GM23338 (cell line): ENCODE measurements at regions not wholly inside any gene's neighbourhood (a gene's known extent, or its start where the extent isn't known, plus 50 kb on each side); places are given as distances from the start of the nearest gene placed in this dataset.

Experiments used
- ATAC-seq: fragments of 200-7000 bp; cut with Tn5 transposase; 3 replicates; pipeline ENCODE4 v1.9.1; 2020
- DNase-seq: peaks from one replicate; pipeline ENCODE4 v3.0.0-alpha.2; 2015; ENCODE audit warnings: low spot score
- H2AFZ ChIP-seq: fragments of 200-600 bp; sonication (generic); 2 replicates; pipeline ENCODE4 v1.8.0; 2016; ENCODE audit warnings: antibody characterized with exemption, mild to moderate bottlenecking, moderate library complexity
- H3F3A ChIP-seq: fragments of 200-600 bp; sonication (generic); replicated peaks from 2 replicates; pipeline ENCODE4 v1.8.0; 2017; ENCODE audit warnings: antibody characterized with exemption, mixed run types, low read depth
- H3K27ac ChIP-seq: fragments of 200-600 bp; sonication (generic); 2 replicates; pipeline ENCODE4 v1.6.1; 2016; ENCODE audit warnings: low read depth
- H3K27me3 ChIP-seq: fragments of 200-600 bp; sonication (generic); 2 replicates; pipeline ENCODE4 v1.8.0; 2016; ENCODE audit warnings: mild to moderate bottlenecking, mixed run types, moderate library complexity; ENCODE audit not compliant: insufficient read depth
- H3K36me3 ChIP-seq: fragments of 200-600 bp; sonication (generic); 2 replicates; pipeline ENCODE4 v1.8.0; 2016; ENCODE audit warnings: mild to moderate bottlenecking; ENCODE audit not compliant: insufficient read depth
- H3K4me1 ChIP-seq: fragments of 200-600 bp; sonication (generic); 2 replicates; pipeline ENCODE4 v1.8.0; 2016; ENCODE audit warnings: mild to moderate bottlenecking, moderate library complexity; ENCODE audit not compliant: insufficient read depth
- H3K4me2 ChIP-seq: fragments of 200-600 bp; sonication (generic); 2 replicates; pipeline ENCODE4 v1.7.1; 2017; ENCODE audit warnings: mixed run types
- H3K4me3 ChIP-seq: fragments of 200-600 bp; sonication (generic); 2 replicates; pipeline ENCODE4 v1.6.1; 2016; ENCODE audit warnings: mixed run types
- H3K79me2 ChIP-seq: fragments of 200-600 bp; sonication (generic); replicated peaks from 2 replicates; pipeline ENCODE4 v1.8.0; 2017; ENCODE audit warnings: mild to moderate bottlenecking; ENCODE audit not compliant: insufficient read depth
- H3K9me2 ChIP-seq: fragments of 200-600 bp; sonication (generic); 2 replicates; pipeline ENCODE4 v1.8.0; 2017; ENCODE audit not compliant: insufficient read depth
- H4K20me1 ChIP-seq: fragments of 200-600 bp; sonication (generic); replicated peaks from 2 replicates; pipeline ENCODE4 v1.8.0; 2017; ENCODE audit warnings: mild to moderate bottlenecking; ENCODE audit not compliant: insufficient read depth
- H3K27ac Mint-ChIP-seq: 2 replicates; pipeline ENCODE4 v1.8.0; 2020; ENCODE audit warnings: inconsistent platforms, mild to moderate bottlenecking, moderate library complexity, mixed read lengths
- H3K27me3 Mint-ChIP-seq: 3 replicates; pipeline ENCODE4 v1.8.0; 2022; ENCODE audit warnings: low read depth, mild to moderate bottlenecking, moderate library complexity, mixed read lengths, inconsistent platforms; ENCODE audit not compliant: insufficient read depth, poor library complexity
- H3K36me3 Mint-ChIP-seq: 3 replicates; pipeline ENCODE4 v1.8.0; 2021; ENCODE audit warnings: low read depth, mild to moderate bottlenecking, inconsistent platforms, moderate library complexity, mixed read lengths
- H3K4me1 Mint-ChIP-seq: 3 replicates; pipeline ENCODE4 v1.8.0; 2020; ENCODE audit warnings: mild to moderate bottlenecking, inconsistent platforms, mixed read lengths
- H3K4me3 Mint-ChIP-seq: 3 replicates; pipeline ENCODE4 v1.8.0; 2021; ENCODE audit warnings: moderate library complexity, mild to moderate bottlenecking, inconsistent platforms, mixed read lengths
- H3K9me3 Mint-ChIP-seq: 3 replicates; pipeline ENCODE4 v1.8.0; 2020; ENCODE audit warnings: moderate library complexity, mild to moderate bottlenecking, inconsistent platforms, mixed read lengths
- CREB1 ChIP-seq: fragments of 250-450 bp; sonication (Bioruptor Pico); IDR thresholded peaks from 2 replicates; pipeline ENCODE4 v1.5.0; 2020; ENCODE audit warnings: low read depth, mild to moderate bottlenecking, moderate library complexity
- CTCF ChIP-seq, 2 experiments: fragments of 200-600 bp in 1 of 2; sonication (generic) in 1 of 2; conservative IDR thresholded peaks; 2 replicates each; pipeline versions ENCODE4 v1.5.1 to v1.6.1; 2016 to 2017; ENCODE audit warnings: antibody characterized with exemption in 2 of 2, low read depth in 2 of 2, mild to moderate bottlenecking in 2 of 2, moderate library complexity in 1 of 2
- EZH2phosphoT487 ChIP-seq: fragments of 200-600 bp; sonication (generic); IDR thresholded peaks from one replicate; pipeline ENCODE4 v1.8.1; 2018; ENCODE audit warnings: antibody characterized with exemption; ENCODE audit not compliant: unreplicated experiment
- POLR2AphosphoS5 ChIP-seq: IDR thresholded peaks from 2 replicates; pipeline ENCODE4 v1.6.1; 2016; ENCODE audit warnings: antibody characterized with exemption, low read depth
- STAT1 ChIP-seq: IDR thresholded peaks from one replicate; pipeline ENCODE4 v1.6.1; 2016; ENCODE audit warnings: antibody characterized with exemption; ENCODE audit not compliant: unreplicated experiment
- ZNF114 ChIP-seq: fragments of 250-450 bp; sonication (Bioruptor Pico); IDR thresholded peaks from 2 replicates; pipeline ENCODE4 v1.5.0; 2020; ENCODE audit warnings: mild to moderate bottlenecking, moderate library complexity
- TF ChIP-seq, protein P1 (sequence below): fragments of 250-450 bp; sonication (Bioruptor Pico); IDR thresholded peaks from 2 replicates; pipeline ENCODE4 v1.5.0; 2020; ENCODE audit warnings: mild to moderate bottlenecking, moderate library complexity
- TF ChIP-seq, protein P2 (sequence below): IDR thresholded peaks from 2 replicates; pipeline ENCODE4 v1.6.1; 2016; ENCODE audit warnings: antibody characterized with exemption
- TF ChIP-seq, protein P3 (sequence below): IDR thresholded peaks from one replicate; pipeline ENCODE4 v1.6.1; 2018; ENCODE audit warnings: antibody characterized with exemption; ENCODE audit not compliant: unreplicated experiment

GRCh38 chr2:241951920-241952319, 82.4 kb downstream of the RTP5 start:
- TF ChIP-seq EZH2phosphoT487 (no peak), POLR2AphosphoS5 (no peak), CREB1 (CRISPR knock-in tag) (no peak), CTCF (conservative IDR thresholded peaks at IDR 0.05; ENCODE audit: low read depth in 2 of 2) (no peak), ZNF114 (CRISPR knock-in tag) (no peak), STAT1 (no peak)
- TF ChIP-seq, protein P1, sequence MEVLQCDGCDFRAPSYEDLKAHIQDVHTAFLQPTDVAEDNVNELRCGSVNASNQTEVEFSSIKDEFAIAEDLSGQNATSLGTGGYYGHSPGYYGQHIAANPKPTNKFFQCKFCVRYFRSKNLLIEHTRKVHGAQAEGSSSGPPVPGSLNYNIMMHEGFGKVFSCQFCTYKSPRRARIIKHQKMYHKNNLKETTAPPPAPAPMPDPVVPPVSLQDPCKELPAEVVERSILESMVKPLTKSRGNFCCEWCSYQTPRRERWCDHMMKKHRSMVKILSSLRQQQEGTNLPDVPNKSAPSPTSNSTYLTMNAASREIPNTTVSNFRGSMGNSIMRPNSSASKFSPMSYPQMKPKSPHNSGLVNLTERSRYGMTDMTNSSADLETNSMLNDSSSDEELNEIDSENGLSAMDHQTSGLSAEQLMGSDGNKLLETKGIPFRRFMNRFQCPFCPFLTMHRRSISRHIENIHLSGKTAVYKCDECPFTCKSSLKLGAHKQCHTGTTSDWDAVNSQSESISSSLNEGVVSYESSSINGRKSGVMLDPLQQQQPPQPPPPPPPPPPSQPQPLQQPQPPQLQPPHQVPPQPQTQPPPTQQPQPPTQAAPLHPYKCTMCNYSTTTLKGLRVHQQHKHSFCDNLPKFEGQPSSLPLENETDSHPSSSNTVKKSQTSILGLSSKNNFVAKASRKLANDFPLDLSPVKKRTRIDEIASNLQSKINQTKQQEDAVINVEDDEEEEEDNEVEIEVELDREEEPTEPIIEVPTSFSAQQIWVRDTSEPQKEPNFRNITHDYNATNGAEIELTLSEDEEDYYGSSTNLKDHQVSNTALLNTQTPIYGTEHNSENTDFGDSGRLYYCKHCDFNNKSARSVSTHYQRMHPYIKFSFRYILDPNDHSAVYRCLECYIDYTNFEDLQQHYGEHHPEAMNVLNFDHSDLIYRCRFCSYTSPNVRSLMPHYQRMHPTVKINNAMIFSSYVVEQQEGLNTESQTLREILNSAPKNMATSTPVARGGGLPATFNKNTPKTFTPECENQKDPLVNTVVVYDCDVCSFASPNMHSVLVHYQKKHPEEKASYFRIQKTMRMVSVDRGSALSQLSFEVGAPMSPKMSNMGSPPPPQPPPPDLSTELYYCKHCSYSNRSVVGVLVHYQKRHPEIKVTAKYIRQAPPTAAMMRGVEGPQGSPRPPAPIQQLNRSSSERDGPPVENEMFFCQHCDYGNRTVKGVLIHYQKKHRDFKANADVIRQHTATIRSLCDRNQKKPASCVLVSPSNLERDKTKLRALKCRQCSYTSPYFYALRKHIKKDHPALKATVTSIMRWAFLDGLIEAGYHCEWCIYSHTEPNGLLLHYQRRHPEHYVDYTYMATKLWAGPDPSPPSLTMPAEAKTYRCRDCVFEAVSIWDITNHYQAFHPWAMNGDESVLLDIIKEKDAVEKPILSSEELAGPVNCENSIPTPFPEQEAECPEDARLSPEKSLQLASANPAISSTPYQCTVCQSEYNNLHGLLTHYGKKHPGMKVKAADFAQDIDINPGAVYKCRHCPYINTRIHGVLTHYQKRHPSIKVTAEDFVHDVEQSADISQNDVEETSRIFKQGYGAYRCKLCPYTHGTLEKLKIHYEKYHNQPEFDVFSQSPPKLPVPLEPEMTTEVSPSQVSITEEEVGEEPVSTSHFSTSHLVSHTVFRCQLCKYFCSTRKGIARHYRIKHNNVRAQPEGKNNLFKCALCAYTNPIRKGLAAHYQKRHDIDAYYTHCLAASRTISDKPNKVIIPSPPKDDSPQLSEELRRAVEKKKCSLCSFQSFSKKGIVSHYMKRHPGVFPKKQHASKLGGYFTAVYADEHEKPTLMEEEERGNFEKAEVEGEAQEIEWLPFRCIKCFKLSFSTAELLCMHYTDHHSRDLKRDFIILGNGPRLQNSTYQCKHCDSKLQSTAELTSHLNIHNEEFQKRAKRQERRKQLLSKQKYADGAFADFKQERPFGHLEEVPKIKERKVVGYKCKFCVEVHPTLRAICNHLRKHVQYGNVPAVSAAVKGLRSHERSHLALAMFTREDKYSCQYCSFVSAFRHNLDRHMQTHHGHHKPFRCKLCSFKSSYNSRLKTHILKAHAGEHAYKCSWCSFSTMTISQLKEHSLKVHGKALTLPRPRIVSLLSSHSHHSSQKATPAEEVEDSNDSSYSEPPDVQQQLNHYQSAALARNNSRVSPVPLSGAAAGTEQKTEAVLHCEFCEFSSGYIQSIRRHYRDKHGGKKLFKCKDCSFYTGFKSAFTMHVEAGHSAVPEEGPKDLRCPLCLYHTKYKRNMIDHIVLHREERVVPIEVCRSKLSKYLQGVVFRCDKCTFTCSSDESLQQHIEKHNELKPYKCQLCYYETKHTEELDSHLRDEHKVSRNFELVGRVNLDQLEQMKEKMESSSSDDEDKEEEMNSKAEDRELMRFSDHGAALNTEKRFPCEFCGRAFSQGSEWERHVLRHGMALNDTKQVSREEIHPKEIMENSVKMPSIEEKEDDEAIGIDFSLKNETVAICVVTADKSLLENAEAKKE: no peak
- TF ChIP-seq, protein P2, sequence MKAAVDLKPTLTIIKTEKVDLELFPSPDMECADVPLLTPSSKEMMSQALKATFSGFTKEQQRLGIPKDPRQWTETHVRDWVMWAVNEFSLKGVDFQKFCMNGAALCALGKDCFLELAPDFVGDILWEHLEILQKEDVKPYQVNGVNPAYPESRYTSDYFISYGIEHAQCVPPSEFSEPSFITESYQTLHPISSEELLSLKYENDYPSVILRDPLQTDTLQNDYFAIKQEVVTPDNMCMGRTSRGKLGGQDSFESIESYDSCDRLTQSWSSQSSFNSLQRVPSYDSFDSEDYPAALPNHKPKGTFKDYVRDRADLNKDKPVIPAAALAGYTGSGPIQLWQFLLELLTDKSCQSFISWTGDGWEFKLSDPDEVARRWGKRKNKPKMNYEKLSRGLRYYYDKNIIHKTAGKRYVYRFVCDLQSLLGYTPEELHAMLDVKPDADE: no peak
- TF ChIP-seq, protein P3, sequence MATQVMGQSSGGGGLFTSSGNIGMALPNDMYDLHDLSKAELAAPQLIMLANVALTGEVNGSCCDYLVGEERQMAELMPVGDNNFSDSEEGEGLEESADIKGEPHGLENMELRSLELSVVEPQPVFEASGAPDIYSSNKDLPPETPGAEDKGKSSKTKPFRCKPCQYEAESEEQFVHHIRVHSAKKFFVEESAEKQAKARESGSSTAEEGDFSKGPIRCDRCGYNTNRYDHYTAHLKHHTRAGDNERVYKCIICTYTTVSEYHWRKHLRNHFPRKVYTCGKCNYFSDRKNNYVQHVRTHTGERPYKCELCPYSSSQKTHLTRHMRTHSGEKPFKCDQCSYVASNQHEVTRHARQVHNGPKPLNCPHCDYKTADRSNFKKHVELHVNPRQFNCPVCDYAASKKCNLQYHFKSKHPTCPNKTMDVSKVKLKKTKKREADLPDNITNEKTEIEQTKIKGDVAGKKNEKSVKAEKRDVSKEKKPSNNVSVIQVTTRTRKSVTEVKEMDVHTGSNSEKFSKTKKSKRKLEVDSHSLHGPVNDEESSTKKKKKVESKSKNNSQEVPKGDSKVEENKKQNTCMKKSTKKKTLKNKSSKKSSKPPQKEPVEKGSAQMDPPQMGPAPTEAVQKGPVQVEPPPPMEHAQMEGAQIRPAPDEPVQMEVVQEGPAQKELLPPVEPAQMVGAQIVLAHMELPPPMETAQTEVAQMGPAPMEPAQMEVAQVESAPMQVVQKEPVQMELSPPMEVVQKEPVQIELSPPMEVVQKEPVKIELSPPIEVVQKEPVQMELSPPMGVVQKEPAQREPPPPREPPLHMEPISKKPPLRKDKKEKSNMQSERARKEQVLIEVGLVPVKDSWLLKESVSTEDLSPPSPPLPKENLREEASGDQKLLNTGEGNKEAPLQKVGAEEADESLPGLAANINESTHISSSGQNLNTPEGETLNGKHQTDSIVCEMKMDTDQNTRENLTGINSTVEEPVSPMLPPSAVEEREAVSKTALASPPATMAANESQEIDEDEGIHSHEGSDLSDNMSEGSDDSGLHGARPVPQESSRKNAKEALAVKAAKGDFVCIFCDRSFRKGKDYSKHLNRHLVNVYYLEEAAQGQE: no peak
- no peaks in the 10 kb centered on the region for H3K79me2 ChIP-seq
- peaks cover 16% of the 10 kb centered on the region for H3K27me3 Mint-ChIP-seq
- DNase-seq (no peak), ATAC-seq (no peak)
- no peaks in the 10 kb centered on the region for H3K36me3 ChIP-seq
- peaks cover 10% of the 10 kb centered on the region; the same call in 1 of the 2 replicates for H3K27me3 ChIP-seq
- no peaks in the 10 kb centered on the region; the same call in 1 of the 2 replicates for H4K20me1 ChIP-seq
- no peaks in the 10 kb centered on the region for H3K36me3 Mint-ChIP-seq
- no peak overlapping the region for H3K4me2 ChIP-seq
- no peaks in the 10 kb centered on the region; the same call in 2 of the 3 replicates for H3K9me3 Mint-ChIP-seq
- H3K4me3 Mint-ChIP-seq: no peak overlapping the region
- H3K4me1 Mint-ChIP-seq: peaks cover 6% of the 10 kb centered on the region
- H3K27ac Mint-ChIP-seq: no peak overlapping the region
- H3K4me1 ChIP-seq: 0 out of 2 replicates have a peak, but pooled peaks cover 6% of the 10 kb centered on the region
- peaks cover 3% of the 10 kb centered on the region; the same call in 1 of the 2 replicates for H3F3A ChIP-seq
- H3K27ac ChIP-seq: no peak overlapping the region
- H3K9me2 ChIP-seq: no peaks in the 10 kb centered on the region
- H2AFZ ChIP-seq: no peak overlapping the region
- H3K4me3 ChIP-seq: no peak overlapping the region
